Breast epithelium (tissue), 3 donors: ENCODE measurements at regions not wholly inside any gene's neighbourhood (a gene's known extent, or its start where the extent isn't known, plus 50 kb on each side); places are given as distances from the start of the nearest gene placed in this dataset.
"Not testable (repeated sequence)": the region's sequence is repeated elsewhere in the genome, so short reads cannot be mapped to it uniquely, and the experiment has no call there.

Experiments used
- POLR2A ChIP-seq: fragments of 450-650 bp; IDR thresholded peaks from one replicate; pipeline ENCODE4 v1.6.1; 2016; ENCODE audit warnings: antibody characterized with exemption, mild to moderate bottlenecking, moderate library complexity
- POLR2AphosphoS5 ChIP-seq, 3 donors: sonication (generic); formaldehyde crosslinking; IDR thresholded peaks; one replicate each; pipeline ENCODE4 v1.6.1; 2017; ENCODE audit warnings: antibody characterized with exemption in 3 of 3
- TF ChIP-seq, protein P1 (sequence below), 3 donors: fragments of 450-650 bp; IDR thresholded peaks; one replicate each; pipeline ENCODE4 v1.5.1; 2016 to 2017; ENCODE audit warnings: antibody characterized with exemption in 3 of 3, mild to moderate bottlenecking in 3 of 3, moderate library complexity in 3 of 3

DNA sequence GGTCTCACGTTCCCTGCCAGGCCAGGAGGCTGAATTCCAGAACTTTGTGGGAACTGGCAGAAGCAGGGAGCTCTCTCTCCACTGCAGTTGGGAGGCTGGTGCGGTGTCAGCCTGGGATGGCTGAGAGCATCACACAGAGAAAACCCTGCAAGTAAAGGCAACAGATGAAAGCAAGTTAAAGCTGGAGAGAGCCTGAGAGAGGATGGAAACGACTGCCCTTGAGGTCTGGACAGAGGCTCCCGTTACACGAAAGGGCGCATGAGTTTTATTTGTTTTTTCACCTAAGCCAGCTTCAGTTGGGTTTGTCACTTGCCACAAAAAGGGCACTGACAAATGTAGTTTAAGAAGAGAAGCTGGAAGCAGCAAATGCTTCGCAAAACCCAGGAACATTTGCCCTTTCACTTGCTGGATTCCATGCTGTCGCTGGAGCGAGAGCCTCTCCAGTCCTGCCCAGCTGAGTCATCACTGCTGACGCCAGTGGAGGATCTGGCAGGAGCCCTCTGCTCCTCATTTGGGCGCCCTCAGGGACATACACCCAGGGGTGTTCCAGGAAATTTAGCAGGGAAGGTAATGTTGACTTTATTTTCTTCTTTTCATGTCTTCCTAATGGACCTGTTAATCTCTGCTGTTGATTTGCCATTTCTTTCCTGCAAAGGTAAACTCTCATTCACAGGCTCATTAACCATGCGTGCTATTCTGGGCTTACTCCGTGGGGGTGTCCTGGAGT is 308.8 kb upstream of the SFSWAP start:
- TF ChIP-seq, protein P1, sequence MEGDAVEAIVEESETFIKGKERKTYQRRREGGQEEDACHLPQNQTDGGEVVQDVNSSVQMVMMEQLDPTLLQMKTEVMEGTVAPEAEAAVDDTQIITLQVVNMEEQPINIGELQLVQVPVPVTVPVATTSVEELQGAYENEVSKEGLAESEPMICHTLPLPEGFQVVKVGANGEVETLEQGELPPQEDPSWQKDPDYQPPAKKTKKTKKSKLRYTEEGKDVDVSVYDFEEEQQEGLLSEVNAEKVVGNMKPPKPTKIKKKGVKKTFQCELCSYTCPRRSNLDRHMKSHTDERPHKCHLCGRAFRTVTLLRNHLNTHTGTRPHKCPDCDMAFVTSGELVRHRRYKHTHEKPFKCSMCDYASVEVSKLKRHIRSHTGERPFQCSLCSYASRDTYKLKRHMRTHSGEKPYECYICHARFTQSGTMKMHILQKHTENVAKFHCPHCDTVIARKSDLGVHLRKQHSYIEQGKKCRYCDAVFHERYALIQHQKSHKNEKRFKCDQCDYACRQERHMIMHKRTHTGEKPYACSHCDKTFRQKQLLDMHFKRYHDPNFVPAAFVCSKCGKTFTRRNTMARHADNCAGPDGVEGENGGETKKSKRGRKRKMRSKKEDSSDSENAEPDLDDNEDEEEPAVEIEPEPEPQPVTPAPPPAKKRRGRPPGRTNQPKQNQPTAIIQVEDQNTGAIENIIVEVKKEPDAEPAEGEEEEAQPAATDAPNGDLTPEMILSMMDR (IDR thresholded peaks at IDR 0.05) = not testable (repeated sequence)
- not testable (repeated sequence) for TF ChIP-seq POLR2A; POLR2AphosphoS5 (IDR thresholded peaks at IDR 0.05)
